Gastroesophageal sphincter (tissue), 3 donors: ENCODE measurements at regions not wholly inside any gene's neighbourhood (a gene's known extent, or its start where the extent isn't known, plus 50 kb on each side); places are given as distances from the start of the nearest gene placed in this dataset.

Source experiments
- CTCF ChIP-seq, 4 experiments: fragments of 200-600 bp in 2 of 4; fragments of 450-650 bp in 2 of 4; sonication (generic) in 1 of 4; IDR thresholded peaks; one replicate each; pipeline ENCODE4 v1.5.1; 2017 to 2019; ENCODE audit warnings: antibody characterized with exemption in 4 of 4, mild to moderate bottlenecking in 2 of 4, moderate library complexity in 2 of 4
- EP300 ChIP-seq: sonication (generic); formaldehyde crosslinking; IDR thresholded peaks from one replicate; pipeline ENCODE4 v1.6.1; 2017; ENCODE audit warnings: antibody characterized with exemption, mild to moderate bottlenecking
- POLR2A ChIP-seq, 2 donors: fragments of 450-650 bp; IDR thresholded peaks; one replicate each; pipeline ENCODE4 v1.6.1; 2017; ENCODE audit warnings: antibody characterized with exemption in 2 of 2, mild to moderate bottlenecking in 2 of 2, moderate library complexity in 1 of 2
- POLR2AphosphoS5 ChIP-seq: sonication (generic); formaldehyde crosslinking; IDR thresholded peaks from one replicate; pipeline ENCODE4 v1.6.1; 2017; ENCODE audit warnings: antibody characterized with exemption

GRCh38 chr16:79466111-79466510 lies 134.4 kb downstream of the MAF start:
- no peak for TF ChIP-seq CTCF (IDR thresholded peaks at IDR 0.05)
- TF ChIP-seq POLR2AphosphoS5: no peak
- no peak for TF ChIP-seq POLR2A (IDR thresholded peaks at IDR 0.05)
- TF ChIP-seq EP300: no peak
